ENCODE measurements at regions not wholly inside any gene's neighbourhood (a gene's known extent, or its start where the extent isn't known, plus 50 kb on each side); places are given as distances from the start of the nearest gene placed in this dataset.

GRCh38 chr11:128407962-128408361, 179.4 kb downstream of the ETS1 start:
- no peak for DNase-seq

- no peak for DNase-seq
Observed at GRCh38 chr11:128405714-128406662, 181.4 kb downstream of the ETS1 start.

- no peak for DNase-seq
Observed at GRCh38 chr11:128405112-128405511, 182.2 kb downstream of the ETS1 start.

- DNase-seq, result no peak
Observed at GRCh38 chr11:128404437-128404836, 182.9 kb downstream of the ETS1 start.

GRCh38 chr11:128400382-128401203, 186.8 kb downstream of the ETS1 start:
- no peak for DNase-seq

GRCh38 chr11:128399251-128400121, 187.9 kb downstream of the ETS1 start:
- DNase-seq, result no peak

GRCh38 chr11:128398517-128399250, 188.7 kb downstream of the ETS1 start:
- DNase-seq, result no peak

GRCh38 chr11:128397362-128397761, 190.0 kb downstream of the ETS1 start:
- DNase-seq, result no peak

GRCh38 chr11:128394431-128395089, 192.8 kb downstream of the ETS1 start:
- no peak for DNase-seq

GRCh38 chr11:128392259-128392658, 195.1 kb downstream of the ETS1 start:
- DNase-seq, result no peak

GRCh38 chr11:128391811-128392210, 195.5 kb downstream of the ETS1 start:
- no peak for DNase-seq

GRCh38 chr11:128390246-128390645, 197.1 kb downstream of the ETS1 start:
- no peak for DNase-seq

- DNase-seq, result no peak
Observed at GRCh38 chr11:128389461-128389976, 197.8 kb downstream of the ETS1 start.

- no peak for DNase-seq
Observed at GRCh38 chr11:128388206-128388815, 199.0 kb downstream of the ETS1 start.

GRCh38 chr11:128379587-128380580, 207.5 kb downstream of the ETS1 start:
- no peak for DNase-seq

GRCh38 chr11:128375961-128376360, 211.4 kb downstream of the ETS1 start:
- no peak for DNase-seq

- no peak for DNase-seq
Observed at GRCh38 chr11:128374026-128374425, 213.3 kb downstream of the ETS1 start.

- DNase-seq, result no peak
Observed at GRCh38 chr11:128372977-128373376, 214.4 kb downstream of the ETS1 start.

GRCh38 chr11:128367573-128367972, 219.8 kb downstream of the ETS1 start:
- no peak for DNase-seq
